IMR-90 (cell line): ENCODE measurements at regions not wholly inside any gene's neighbourhood (a gene's known extent, or its start where the extent isn't known, plus 50 kb on each side); places are given as distances from the start of the nearest gene placed in this dataset.

Experiments used
- ATAC-seq: fragments of 200-7000 bp; cut with Tn5 transposase; 2 replicates; pipeline ENCODE4 v1.9.1; 2020; ENCODE audit warnings: low read depth, mild to moderate bottlenecking, moderate library complexity
- BruUV-seq: library from RNA; stranded (reverse); fragments of 400-500 nt; replicated peaks from 2 replicates; lab custom pipeline; 2021; lab: Mats Ljungman, UMichigan
- CTCF ChIA-PET: fragments of 300-600 bp; formaldehyde crosslinking; extraction: SDS; loops from one replicate; lab custom pipeline; 2021; ENCODE audit warnings: antibody characterized with exemption; lab: Yijun Ruan, JAX
- POLR2A ChIA-PET: fragments of 300-600 bp; sonication (Branson Sonifier 250); formaldehyde crosslinking; loops from one replicate; lab custom pipeline; 2022; ENCODE audit warnings: antibody characterized with exemption; ENCODE audit not compliant: unreplicated experiment; lab: Charles Lee
- DNase-seq: peaks from one replicate; pipeline ENCODE4 v3.0.0; 2013
- H2AFZ ChIP-seq: replicated peaks from 2 replicates; pipeline ENCODE3; 2013; ENCODE audit warnings: low read length, mild to moderate bottlenecking; ENCODE audit not compliant: poor library complexity
- H2AK5ac ChIP-seq: 2 replicates; pipeline ENCODE4 v1.6.1; 2013; ENCODE audit warnings: low read depth, low read length, inconsistent platforms
- H2AK9ac ChIP-seq: replicated peaks from 2 replicates; pipeline ENCODE3; 2013; ENCODE audit warnings: mild to moderate bottlenecking, low read depth, low read length, moderate library complexity; ENCODE audit not compliant: poor library complexity
- H2BK120ac ChIP-seq: 2 replicates; pipeline ENCODE4 v1.6.1; 2013; ENCODE audit warnings: low read depth, low read length, inconsistent platforms
- H2BK15ac ChIP-seq: 3 replicates; pipeline ENCODE4 v1.6.1; 2013; ENCODE audit warnings: low read depth, low read length, inconsistent platforms
- H2BK20ac ChIP-seq: 2 replicates; pipeline ENCODE4 v1.6.1; 2013; ENCODE audit warnings: low read depth, mild to moderate bottlenecking, inconsistent platforms, low read length, moderate library complexity
- H2BK5ac ChIP-seq: 2 replicates; pipeline ENCODE4 v1.6.1; 2013; ENCODE audit warnings: mild to moderate bottlenecking, low read depth, low read length, inconsistent platforms; ENCODE audit not compliant: poor library complexity, severe bottlenecking
- H3K14ac ChIP-seq: replicated peaks from 2 replicates; pipeline ENCODE4 v1.6.1; 2013; ENCODE audit warnings: low read depth, low read length, inconsistent platforms
- H3K18ac ChIP-seq: 2 replicates; pipeline ENCODE4 v1.6.1; 2013; ENCODE audit warnings: low read depth, low read length, control low read depth
- H3K23ac ChIP-seq: 2 replicates; pipeline ENCODE4 v1.6.1; 2013; ENCODE audit warnings: low read depth, low read length, inconsistent platforms
- H3K27ac ChIP-seq: 2 replicates; pipeline ENCODE4 v1.5.1; 2013; ENCODE audit warnings: mild to moderate bottlenecking, control low read depth, low read length; ENCODE audit not compliant: insufficient read depth
- H3K27me3 ChIP-seq: 2 replicates; pipeline ENCODE4 v1.6.1; 2013; ENCODE audit warnings: low read length; ENCODE audit not compliant: control insufficient read depth, insufficient read depth
- H3K36me3 ChIP-seq: 2 replicates; pipeline ENCODE4 v1.6.1; 2013; ENCODE audit warnings: low read length, mixed read lengths; ENCODE audit not compliant: control insufficient read depth, insufficient read depth
- H3K4ac ChIP-seq: 2 replicates; pipeline ENCODE4 v1.6.1; 2013; ENCODE audit warnings: low read depth, low read length, inconsistent platforms
- H3K4me1 ChIP-seq: 2 replicates; pipeline ENCODE4 v1.6.1; 2013; ENCODE audit warnings: low read length, mixed read lengths; ENCODE audit not compliant: control insufficient read depth, insufficient read depth
- H3K4me2 ChIP-seq: 2 replicates; pipeline ENCODE4 v1.6.1; 2013; ENCODE audit warnings: low read depth, mild to moderate bottlenecking, control low read depth, low read length, moderate library complexity
- H3K4me3 ChIP-seq: 2 replicates; pipeline ENCODE4 v1.5.1; 2013; ENCODE audit warnings: low read depth, mild to moderate bottlenecking, control low read depth, low read length, moderate library complexity; ENCODE audit not compliant: insufficient read depth
- H3K56ac ChIP-seq: 2 replicates; pipeline ENCODE4 v1.6.1; 2013; ENCODE audit warnings: low read length, inconsistent platforms; ENCODE audit not compliant: insufficient read depth; ENCODE audit errors: extremely low read depth
- H3K79me1 ChIP-seq, 2 experiments: 2 replicates each; pipeline ENCODE4 v1.6.1; 2013; ENCODE audit warnings: low read length in 2 of 2, inconsistent platforms in 1 of 2, low read depth in 1 of 2
- H3K9ac ChIP-seq: 2 replicates; pipeline ENCODE4 v1.6.1; 2013; ENCODE audit warnings: low read depth, low read length, control low read depth
- H3K9me1 ChIP-seq: 2 replicates; pipeline ENCODE4 v1.6.1; 2013; ENCODE audit warnings: low read length, inconsistent platforms; ENCODE audit not compliant: insufficient read depth
- H3K9me3 ChIP-seq: 2 replicates; pipeline ENCODE4 v1.6.1; 2013; ENCODE audit warnings: low read length; ENCODE audit not compliant: control insufficient read depth, insufficient read depth
- H4K20me1 ChIP-seq: 2 replicates; pipeline ENCODE4 v1.6.1; 2013; ENCODE audit warnings: low read length, inconsistent platforms; ENCODE audit not compliant: insufficient read depth
- H4K5ac ChIP-seq: 2 replicates; pipeline ENCODE4 v1.6.1; 2013; ENCODE audit warnings: mild to moderate bottlenecking, low read depth, low read length, control low read depth
- H4K8ac ChIP-seq, 2 experiments: 2 replicates each; pipeline ENCODE4 v1.6.1; 2013; ENCODE audit warnings: low read depth in 2 of 2, low read length in 2 of 2, control low read depth in 1 of 2, inconsistent platforms in 1 of 2
- H4K91ac ChIP-seq: 2 replicates; pipeline ENCODE4 v1.6.1; 2013; ENCODE audit warnings: low read depth, low read length, inconsistent platforms; ENCODE audit not compliant: insufficient read depth
- BHLHE40 ChIP-seq: fragments of 150-350 bp; IDR thresholded peaks from 2 replicates; pipeline ENCODE4 v1.6.1; 2016; ENCODE audit warnings: mild to moderate bottlenecking, low read depth, low read length
- CEBPB ChIP-seq: IDR thresholded peaks from 2 replicates; pipeline ENCODE4 v1.6.1; 2012; ENCODE audit warnings: low read depth, low read length, improper control_type of control experiment
- CHD1 ChIP-seq: IDR thresholded peaks from 2 replicates; pipeline ENCODE4 v1.6.1; 2012; ENCODE audit warnings: low read depth, low read length, improper control_type of control experiment
- CTCF ChIP-seq: conservative IDR thresholded peaks from 2 replicates; pipeline ENCODE4 v1.5.1; 2012; ENCODE audit warnings: mild to moderate bottlenecking, low read depth, low read length, improper control_type of control experiment
- ELK1 ChIP-seq: fragments of 150-350 bp; IDR thresholded peaks from 2 replicates; pipeline ENCODE4 v1.6.1; 2016; ENCODE audit warnings: low read depth, mild to moderate bottlenecking, low read length, moderate library complexity, borderline replicate concordance
- FOS ChIP-seq: fragments of 150-350 bp; IDR thresholded peaks from 2 replicates; pipeline ENCODE4 v1.6.1; 2016; ENCODE audit warnings: low read depth, low read length
- MAFK ChIP-seq: IDR thresholded peaks from 2 replicates; pipeline ENCODE4 v1.6.1; 2012; ENCODE audit warnings: low read depth, low read length, improper control_type of control experiment
- MAZ ChIP-seq: IDR thresholded peaks from 2 replicates; pipeline ENCODE4 v1.6.1; 2012; ENCODE audit warnings: low read depth, mild to moderate bottlenecking, low read length, improper control_type of control experiment, moderate library complexity, borderline replicate concordance
- MXI1 ChIP-seq: IDR thresholded peaks from 2 replicates; pipeline ENCODE4 v1.6.1; 2012; ENCODE audit warnings: low read depth, mild to moderate bottlenecking, low read length, moderate library complexity, borderline replicate concordance
- NFE2L2 ChIP-seq: fragments of 150-350 bp; IDR thresholded peaks from 2 replicates; pipeline ENCODE4 v1.6.1; 2016; ENCODE audit warnings: low read depth, mild to moderate bottlenecking, low read length
- POLR2A ChIP-seq: IDR thresholded peaks from 2 replicates; pipeline ENCODE4 v1.6.1; 2012; ENCODE audit warnings: mild to moderate bottlenecking, low read depth, low read length
- RAD21 ChIP-seq: IDR thresholded peaks from 2 replicates; pipeline ENCODE4 v1.6.1; 2012; ENCODE audit warnings: low read length, improper control_type of control experiment
- RCOR1 ChIP-seq: IDR thresholded peaks from 2 replicates; pipeline ENCODE4 v1.6.1; 2012; ENCODE audit warnings: mild to moderate bottlenecking, low read length, improper control_type of control experiment; ENCODE audit not compliant: insufficient replicate concordance
- RFX5 ChIP-seq: IDR thresholded peaks from 2 replicates; pipeline ENCODE4 v1.8.0; 2012; ENCODE audit warnings: low read depth, mild to moderate bottlenecking, low read length, moderate library complexity
- SMC3 ChIP-seq: fragments of 150-350 bp; IDR thresholded peaks from 2 replicates; pipeline ENCODE4 v1.6.1; 2016; ENCODE audit warnings: low read depth, mild to moderate bottlenecking, antibody characterized with exemption, low read length, moderate library complexity
- USF2 ChIP-seq: fragments of 150-350 bp; IDR thresholded peaks from 2 replicates; pipeline ENCODE4 v1.6.1; 2017; ENCODE audit warnings: mild to moderate bottlenecking, antibody characterized with exemption, low read length, low read depth
- WGBS, 2 experiments: methylation state at CpG; one replicate each; pipeline versions ENCODE4 v1.1.5 to v1.1.7; 2013; ENCODE audit warnings: missing lambda C conversion rate in 2 of 2; ENCODE audit not compliant: insufficient read length in 1 of 2; ENCODE audit errors: extremely low coverage in 2 of 2; 5-methylcytosine and 5-hydroxymethylcytosine counted together
- dilution Hi-C: fragments of 300-500 bp; cut with HindIII; formaldehyde crosslinking; loops from one replicate; pipeline ENCODE4 v1.14.3; 2018; ENCODE audit warnings: low sequenced_read_pairs; ENCODE audit not compliant: unreplicated experiment
- in situ Hi-C: fragments of 300-500 bp; cut with MboI; formaldehyde crosslinking; loops from 3 replicates; pipeline ENCODE4 v1.14.3; 2019; ENCODE audit warnings: low sequenced_read_pairs, inconsistent platforms, mixed read lengths
- intact Hi-C: fragments of 100-400 bp; cut with micrococcal nuclease; formaldehyde crosslinking; loops from 2 replicates; pipeline ENCODE4 v1.10.0; 2022

DNA sequence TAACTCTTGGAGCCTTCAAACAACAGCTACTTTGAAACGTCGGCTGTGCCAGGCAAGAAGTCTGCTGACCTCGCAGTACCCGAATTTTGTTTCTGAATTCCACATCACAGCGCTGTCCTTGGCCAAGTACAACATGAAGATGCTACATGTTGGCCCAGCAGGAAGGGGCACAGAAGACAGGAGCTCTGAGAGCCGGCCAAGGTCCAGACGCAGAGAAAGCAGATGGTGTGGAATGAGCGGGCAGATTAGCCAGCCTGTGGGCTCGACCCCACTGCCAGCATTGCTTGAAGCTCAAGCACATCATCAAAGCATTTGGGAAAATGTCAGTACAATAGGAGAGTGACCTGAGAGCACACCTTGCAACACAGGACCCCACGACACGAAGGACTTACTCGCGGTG, 64.5 kb downstream of the FZD10 start:
- no peak overlapping the region for H3K18ac ChIP-seq
- WGBS, 2 experiments = 39% methylated on average over 8 of the region's 13 CpGs; no CpG with 5 or more reads in 1 of the 2 experiments
- dilution Hi-C loops = no loop called here
- H3K14ac ChIP-seq = no peak overlapping the region
- no peak overlapping the region for H2AK9ac ChIP-seq
- no peak overlapping the region for H4K5ac ChIP-seq
- H3K9me3 ChIP-seq = peaks cover 41% of the 10 kb centered on the region
- no peak overlapping the region for H3K23ac ChIP-seq
- no peak overlapping the region for H3K4me3 ChIP-seq
- no peak overlapping the region for H3K56ac ChIP-seq
- H3K4me2 ChIP-seq = no peak overlapping the region
- DNase-seq (no peak), ATAC-seq (no peak)
- H2AFZ ChIP-seq = no peak overlapping the region
- no peak overlapping the region for H2AK5ac ChIP-seq
- no peak overlapping the region for H3K9ac ChIP-seq
- in situ Hi-C loops = no loop called here
- ChIA-PET CTCF (no interaction called here), POLR2A (no interaction called here)
- no TSS peak for BruUV-seq
- H3K27ac ChIP-seq = no peak overlapping the region
- intact Hi-C loops = no loop called here
- H2BK15ac ChIP-seq = no peak overlapping the region
- no peaks in the 10 kb centered on the region for H3K9me1 ChIP-seq
- H2BK5ac ChIP-seq = no peak overlapping the region
- H3K4ac ChIP-seq = no peak overlapping the region
- no peaks in the 10 kb centered on the region for H3K27me3 ChIP-seq
- H4K8ac ChIP-seq = no peak overlapping the region
- H2BK120ac ChIP-seq = no peak overlapping the region
- no peak overlapping the region for H4K91ac ChIP-seq
- TF ChIP-seq MXI1 = no peak
- no peak for TF ChIP-seq POLR2A
- TF ChIP-seq USF2 = no peak
- no peak for TF ChIP-seq BHLHE40
- no peak for TF ChIP-seq CTCF
- no peak for TF ChIP-seq RAD21
- no peak for TF ChIP-seq MAZ
- TF ChIP-seq ELK1 = no peak
- TF ChIP-seq CHD1 = no peak
- no peak for TF ChIP-seq FOS
- TF ChIP-seq RCOR1 = no peak
- no peak for TF ChIP-seq RFX5
- TF ChIP-seq CEBPB = no peak
- TF ChIP-seq SMC3 = no peak
- no peak for TF ChIP-seq MAFK
- no peak for TF ChIP-seq NFE2L2
- H2BK20ac ChIP-seq = no peak overlapping the region
- no peaks in the 10 kb centered on the region for H3K4me1 ChIP-seq
- H4K20me1 ChIP-seq = no peaks in the 10 kb centered on the region
- H3K36me3 ChIP-seq = no peaks in the 10 kb centered on the region
- H3K79me1 ChIP-seq = no peaks in the 10 kb centered on the region
